ENCODE measurements at regions not wholly inside any gene's neighbourhood (a gene's known extent, or its start where the extent isn't known, plus 50 kb on each side); places are given as distances from the start of the nearest gene placed in this dataset.

GRCh38 chr20:60142587-60142986 lies 184.4 kb downstream of the CDH26 start:
- TF ChIP-seq ARNTL (CRISPR knock-in tag; IDR thresholded peaks at IDR 0.05; ENCODE audit: borderline replicate concordance, low read depth) (no peak), PATZ1 (CRISPR knock-in tag; IDR thresholded peaks at IDR 0.05; ENCODE audit: borderline replicate concordance) (no peak), ZFP30 (CRISPR knock-in tag; IDR thresholded peaks at IDR 0.05) (no peak), TCF4 (CRISPR knock-in tag; IDR thresholded peaks at IDR 0.05; ENCODE audit: borderline replicate concordance) (no peak), CREB5 (CRISPR knock-in tag; IDR thresholded peaks at IDR 0.05; ENCODE audit: low read depth) (no peak), SNAI2 (CRISPR knock-in tag; IDR thresholded peaks at IDR 0.05) (no peak), RARB (CRISPR knock-in tag; IDR thresholded peaks at IDR 0.05) (no peak), ESRRG (CRISPR knock-in tag; IDR thresholded peaks at IDR 0.05) (no peak), OSR1 (CRISPR knock-in tag; IDR thresholded peaks at IDR 0.05) (no peak), BACH2 (CRISPR knock-in tag; IDR thresholded peaks at IDR 0.05; ENCODE audit: borderline replicate concordance) (no peak), GLIS3 (CRISPR knock-in tag; IDR thresholded peaks at IDR 0.05) (no peak), CSRNP3 (CRISPR knock-in tag; IDR thresholded peaks at IDR 0.05) (no peak), TOX (CRISPR knock-in tag; IDR thresholded peaks at IDR 0.05; ENCODE audit: borderline replicate concordance) (no peak), ZNF8 (CRISPR knock-in tag; IDR thresholded peaks at IDR 0.05) (no peak), ISL1 (CRISPR knock-in tag; IDR thresholded peaks at IDR 0.05) (no peak), PPARA (CRISPR knock-in tag; IDR thresholded peaks at IDR 0.05; ENCODE audit: borderline replicate concordance) (no peak)
- ATAC-seq, result no peak

GRCh38 chr20:60143261-60143842 lies 185.1 kb downstream of the CDH26 start:
- ATAC-seq, result no peak

More at GRCh38 chr20:60143261-60143842, 185.1 kb downstream of the CDH26 start:
- TF ChIP-seq BACH2 (CRISPR knock-in tag; IDR thresholded peaks at IDR 0.05; ENCODE audit: borderline replicate concordance) (no peak), CSRNP3 (CRISPR knock-in tag; IDR thresholded peaks at IDR 0.05) (no peak), ZC3H10 (CRISPR knock-in tag; IDR thresholded peaks at IDR 0.05) (no peak), TSHZ2 (CRISPR knock-in tag; IDR thresholded peaks at IDR 0.05) (no peak), ESRRG (CRISPR knock-in tag; IDR thresholded peaks at IDR 0.05) (no peak), ZNF8 (CRISPR knock-in tag; IDR thresholded peaks at IDR 0.05) (no peak), TOX (CRISPR knock-in tag; IDR thresholded peaks at IDR 0.05; ENCODE audit: borderline replicate concordance) (no peak), ZNF70 (CRISPR knock-in tag; IDR thresholded peaks at IDR 0.05) (no peak), ZFP30 (CRISPR knock-in tag; IDR thresholded peaks at IDR 0.05) (no peak)
